OCI-LY3 (cell line): ENCODE measurements at regions not wholly inside any gene's neighbourhood (a gene's known extent, or its start where the extent isn't known, plus 50 kb on each side); places are given as distances from the start of the nearest gene placed in this dataset.

Source experiments
- CTCF ChIP-seq: fragments of 200-600, 300-600 bp; sonication (generic); IDR thresholded peaks from 2 replicates; pipeline ENCODE4 v1.5.1; 2014; ENCODE audit warnings: antibody characterized with exemption, low read length, low read depth
- EZH2phosphoT487 ChIP-seq: fragments of 200-600 bp; shearing (Covaris generic); IDR thresholded peaks from 2 replicates; pipeline ENCODE4 v1.6.1; 2018; ENCODE audit warnings: antibody characterized with exemption, mixed run types, low read depth

GRCh38 chr3:194007592-194008337 is 128.2 kb upstream of the HES1 start:
- TF ChIP-seq EZH2phosphoT487 (no peak), CTCF (no peak)
